Progenitor cell of endocrine pancreas (in vitro differentiated cells): ENCODE measurements at regions not wholly inside any gene's neighbourhood (a gene's known extent, or its start where the extent isn't known, plus 50 kb on each side); places are given as distances from the start of the nearest gene placed in this dataset.

Experiments
- DNase-seq: peaks from one replicate; pipeline ENCODE4 v3.0.0; 2021; ENCODE audit warnings: low spot score; ENCODE audit not compliant: unreplicated experiment
- H3K27ac Mint-ChIP-seq: 2 replicates; pipeline ENCODE4 v1.8.0; 2021; ENCODE audit warnings: mild to moderate bottlenecking, moderate library complexity, mixed read lengths
- H3K27me3 Mint-ChIP-seq: 2 replicates; pipeline ENCODE4 v1.8.0; 2021; ENCODE audit warnings: mixed read lengths
- H3K36me3 Mint-ChIP-seq: 2 replicates; pipeline ENCODE4 v1.8.0; 2022; ENCODE audit warnings: mixed read lengths; ENCODE audit not compliant: insufficient read depth
- H3K4me1 Mint-ChIP-seq: 2 replicates; pipeline ENCODE4 v1.8.0; 2021; ENCODE audit warnings: low read depth, mixed read lengths
- H3K4me3 Mint-ChIP-seq: 2 replicates; pipeline ENCODE4 v1.8.0; 2021; ENCODE audit warnings: low read depth, mild to moderate bottlenecking, moderate library complexity, mixed read lengths
- H3K9me3 Mint-ChIP-seq: 2 replicates; pipeline ENCODE4 v1.8.0; 2021; ENCODE audit warnings: low read depth, mixed read lengths
- CTCF ChIP-seq: fragments of 200-600 bp; sonication (generic); IDR thresholded peaks from one replicate; pipeline ENCODE4 v1.5.0; 2021; ENCODE audit warnings: antibody characterized with exemption, mild to moderate bottlenecking; ENCODE audit not compliant: unreplicated experiment

- Mint-ChIP-seq H3K4me1 (no peaks in the 10 kb centered on the region), H3K36me3 (peaks cover 14% of the 10 kb centered on the region), H3K27ac (no peak overlapping the region), H3K27me3 (no peaks in the 10 kb centered on the region), H3K4me3 (no peak overlapping the region), H3K9me3 (peaks cover 8% of the 10 kb centered on the region)
- TF ChIP-seq CTCF, result no peak
- no peak for DNase-seq
Measured at GRCh38 chr3:124229420-124229819, 237.5 kb upstream of the ROPN1 start.

GRCh38 chr3:124229836-124230235, 237.9 kb upstream of the ROPN1 start:
- H3K4me1 Mint-ChIP-seq, result no peaks in the 10 kb centered on the region
- H3K27me3 Mint-ChIP-seq, result no peaks in the 10 kb centered on the region
- H3K36me3 Mint-ChIP-seq, result peaks cover 16% of the 10 kb centered on the region
- no peak for DNase-seq
- H3K9me3 Mint-ChIP-seq, result peaks cover 8% of the 10 kb centered on the region
- no peak for TF ChIP-seq CTCF
- no peak overlapping the region for H3K27ac Mint-ChIP-seq
- H3K4me3 Mint-ChIP-seq, result no peak overlapping the region

- H3K4me3 Mint-ChIP-seq, result no peak overlapping the region
- H3K9me3 Mint-ChIP-seq, result peaks cover 8% of the 10 kb centered on the region
- H3K27ac Mint-ChIP-seq, result no peak overlapping the region
- no peak for DNase-seq
- peaks cover 18% of the 10 kb centered on the region for H3K36me3 Mint-ChIP-seq
- H3K27me3 Mint-ChIP-seq, result no peaks in the 10 kb centered on the region
- TF ChIP-seq CTCF, result no peak
- H3K4me1 Mint-ChIP-seq, result no peaks in the 10 kb centered on the region
Measured at GRCh38 chr3:124230432-124230831, 238.5 kb upstream of the ROPN1 start.

GRCh38 chr3:124230998-124231397, 239.1 kb upstream of the ROPN1 start:
- Mint-ChIP-seq H3K4me3 (no peak overlapping the region), H3K27ac (no peak overlapping the region), H3K9me3 (peaks cover 8% of the 10 kb centered on the region), H3K4me1 (no peaks in the 10 kb centered on the region), H3K36me3 (peaks cover 18% of the 10 kb centered on the region), H3K27me3 (no peaks in the 10 kb centered on the region)
- TF ChIP-seq CTCF, result no peak
- DNase-seq, result no peak

GRCh38 chr3:124234852-124235252, 242.9 kb upstream of the ROPN1 start:
- H3K4me3 Mint-ChIP-seq, result no peak overlapping the region
- TF ChIP-seq CTCF, result no peak
- H3K27me3 Mint-ChIP-seq, result no peaks in the 10 kb centered on the region
- no peaks in the 10 kb centered on the region for H3K4me1 Mint-ChIP-seq
- no peak for DNase-seq
- H3K27ac Mint-ChIP-seq, result no peak overlapping the region
- no peaks in the 10 kb centered on the region for H3K9me3 Mint-ChIP-seq
- peaks cover 9% of the 10 kb centered on the region for H3K36me3 Mint-ChIP-seq
